Endodermal cell (in vitro differentiated cells): ENCODE measurements at regions not wholly inside any gene's neighbourhood (a gene's known extent, or its start where the extent isn't known, plus 50 kb on each side); places are given as distances from the start of the nearest gene placed in this dataset.

Source experiments
- DNase-seq: peaks from one replicate; pipeline ENCODE4 v3.0.0-alpha.2; 2017
- H3K27ac ChIP-seq: 2 replicates; pipeline ENCODE4 v1.5.1; 2013; ENCODE audit warnings: mild to moderate bottlenecking, low read depth, low read length, moderate library complexity
- H3K27me3 ChIP-seq: 2 replicates; pipeline ENCODE4 v1.6.1; 2013; ENCODE audit warnings: mild to moderate bottlenecking, low read length, moderate library complexity; ENCODE audit not compliant: insufficient read depth, control insufficient read depth, poor library complexity, severe bottlenecking
- H3K36me3 ChIP-seq: 2 replicates; pipeline ENCODE4 v1.7.0; 2013; ENCODE audit warnings: mild to moderate bottlenecking, low read length, moderate library complexity; ENCODE audit not compliant: control insufficient read depth, insufficient read depth
- H3K4me1 ChIP-seq: one replicate; pipeline ENCODE4 v1.7.0; 2013; ENCODE audit warnings: low read length; ENCODE audit not compliant: control insufficient read depth, insufficient read depth
- H3K4me3 ChIP-seq: 2 replicates; pipeline ENCODE4 v1.5.1; 2013; ENCODE audit warnings: mild to moderate bottlenecking, low read length, moderate library complexity
- H3K9ac ChIP-seq: 2 replicates; pipeline ENCODE4 v1.6.1; 2013; ENCODE audit warnings: mild to moderate bottlenecking, low read length, moderate library complexity; ENCODE audit not compliant: poor library complexity, severe bottlenecking; ENCODE audit errors: extremely low read depth
- H3K9me3 ChIP-seq: 2 replicates; pipeline ENCODE4 v1.6.1; 2013; ENCODE audit warnings: mild to moderate bottlenecking, low read length, moderate library complexity; ENCODE audit not compliant: control insufficient read depth
- H3K27ac Mint-ChIP-seq: 2 replicates; pipeline ENCODE4 v1.8.0; 2020; ENCODE audit warnings: mixed read lengths
- H3K27me3 Mint-ChIP-seq: 2 replicates; pipeline ENCODE4 v1.8.0; 2021; ENCODE audit warnings: mild to moderate bottlenecking, mixed read lengths; ENCODE audit not compliant: insufficient read depth
- H3K36me3 Mint-ChIP-seq: 2 replicates; pipeline ENCODE4 v1.8.0; 2020; ENCODE audit warnings: low read depth, mixed read lengths
- H3K4me1 Mint-ChIP-seq: 2 replicates; pipeline ENCODE4 v1.8.0; 2020; ENCODE audit warnings: mixed read lengths
- H3K4me3 Mint-ChIP-seq: 2 replicates; pipeline ENCODE4 v1.8.0; 2020; ENCODE audit warnings: mild to moderate bottlenecking, moderate library complexity, mixed read lengths
- H3K9me3 Mint-ChIP-seq: 2 replicates; pipeline ENCODE4 v1.8.0; 2020; ENCODE audit warnings: mild to moderate bottlenecking, mixed read lengths
- CTCF ChIP-seq: fragments of 200-600 bp; sonication (generic); conservative IDR thresholded peaks from 2 replicates; pipeline ENCODE4 v1.5.0; 2021; ENCODE audit warnings: antibody characterized with exemption, mild to moderate bottlenecking
- WGBS, 2 experiments: methylation state at CpG; one replicate each; pipeline versions ENCODE4 v1.1.5 to v1.1.7; 2013; ENCODE audit warnings: missing lambda C conversion rate in 2 of 2, mixed read lengths in 1 of 2; ENCODE audit not compliant: insufficient coverage in 1 of 2, insufficient read length in 1 of 2; 5-methylcytosine and 5-hydroxymethylcytosine counted together

DNA sequence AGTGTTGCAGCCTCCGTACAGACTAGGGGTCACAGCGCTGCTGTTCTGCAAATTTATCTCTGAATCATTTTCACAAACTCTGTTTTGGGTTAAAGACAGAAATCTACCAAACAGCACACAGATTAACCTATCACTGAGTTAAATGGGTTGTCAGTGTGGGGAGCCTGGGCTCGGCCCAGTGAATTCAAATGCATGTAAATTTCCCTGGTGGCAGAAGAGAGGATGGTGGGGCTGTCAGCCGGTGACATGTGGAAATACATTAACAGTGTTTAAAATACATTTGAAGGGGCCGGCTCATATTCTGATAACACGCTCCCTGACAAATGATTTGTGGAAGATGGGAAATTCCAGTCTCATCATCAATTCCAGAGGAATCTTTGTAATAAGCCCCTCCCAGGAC lies 309.6 kb upstream of the MKI67 start:
- no peak for TF ChIP-seq CTCF
- H3K27me3 ChIP-seq, result no peaks in the 10 kb centered on the region
- H3K4me3 ChIP-seq, result no peak overlapping the region
- no peak overlapping the region for H3K27ac ChIP-seq
- H3K36me3 ChIP-seq, result no peaks in the 10 kb centered on the region
- Mint-ChIP-seq H3K36me3 (no peaks in the 10 kb centered on the region), H3K4me1 (peaks cover 4% of the 10 kb centered on the region), H3K27me3 (no peaks in the 10 kb centered on the region), H3K4me3 (no peak overlapping the region), H3K27ac (no peak overlapping the region), H3K9me3 (no peaks in the 10 kb centered on the region)
- no peak overlapping the region for H3K9ac ChIP-seq
- WGBS, 2 experiments, result 86 to 88% methylated on average over 4 to 6 of the region's 6 CpGs
- peak; percentile 36 for DNase-seq
- peaks cover 11% of the 10 kb centered on the region for H3K4me1 ChIP-seq
- H3K9me3 ChIP-seq, result no peaks in the 10 kb centered on the region

- no peak overlapping the region for H3K9ac ChIP-seq
- no peaks in the 10 kb centered on the region for H3K27me3 ChIP-seq
- WGBS, 2 experiments, result 90 to 91% methylated on average over 5 to 13 of the region's 13 CpGs
- Mint-ChIP-seq H3K36me3 (no peaks in the 10 kb centered on the region), H3K4me1 (peaks cover 8% of the 10 kb centered on the region), H3K9me3 (no peaks in the 10 kb centered on the region), H3K27ac (no peak overlapping the region), H3K4me3 (no peak overlapping the region), H3K27me3 (no peaks in the 10 kb centered on the region)
- peaks cover 13% of the 10 kb centered on the region for H3K4me1 ChIP-seq
- peak; percentile 34 for DNase-seq
- H3K27ac ChIP-seq, result no peak overlapping the region
- H3K36me3 ChIP-seq, result no peaks in the 10 kb centered on the region
- no peak for TF ChIP-seq CTCF
- H3K4me3 ChIP-seq, result no peak overlapping the region
- H3K9me3 ChIP-seq, result no peaks in the 10 kb centered on the region
These were observed 311.6 kb upstream of the MKI67 start for GRCh38 chr10:128437786-128438345.

- H3K9ac ChIP-seq, result no peak overlapping the region
These were observed 312.3 kb upstream of the MKI67 start for GRCh38 chr10:128438417-128439063.

More at GRCh38 chr10:128438417-128439063, 312.3 kb upstream of the MKI67 start:
- Histone ChIP-seq H3K9me3 (no peaks in the 10 kb centered on the region), H3K27ac (no peak overlapping the region), H3K36me3 (no peaks in the 10 kb centered on the region), H3K4me1 (peaks cover 13% of the 10 kb centered on the region), H3K4me3 (no peak overlapping the region), H3K27me3 (no peaks in the 10 kb centered on the region)
- TF ChIP-seq CTCF, result no peak
- Mint-ChIP-seq H3K4me3 (no peak overlapping the region), H3K36me3 (no peaks in the 10 kb centered on the region), H3K4me1 (peaks cover 8% of the 10 kb centered on the region), H3K27ac (no peak overlapping the region), H3K27me3 (no peaks in the 10 kb centered on the region), H3K9me3 (no peaks in the 10 kb centered on the region)
- WGBS, 2 experiments, result 89 to 100% methylated on average over 5 to 16 of the region's 16 CpGs
- peak; percentile 17 for DNase-seq
